Amniotic epithelial cell (primary cell): ENCODE measurements at regions not wholly inside any gene's neighbourhood (a gene's known extent, or its start where the extent isn't known, plus 50 kb on each side); places are given as distances from the start of the nearest gene placed in this dataset.
"Not testable (repeated sequence)": the region's sequence is repeated elsewhere in the genome, so short reads cannot be mapped to it uniquely, and the experiment has no call there.

Experiments used
- DNase-seq: peaks from one replicate; pipeline ENCODE4 v3.0.0-alpha.2; 2010; ENCODE audit warnings: low read depth

GRCh38 chr4:3634281-3634857 lies 102.1 kb upstream of the LRPAP1 start:
- DNase-seq, result no peak

GRCh38 chr4:3633277-3633676 lies 101.1 kb upstream of the LRPAP1 start:
- not testable (repeated sequence) for DNase-seq

- DNase-seq, result not testable (repeated sequence)
These were observed 100.6 kb upstream of the LRPAP1 start for GRCh38 chr4:3632794-3633193.

GRCh38 chr4:3631544-3632266 lies 99.5 kb upstream of the LRPAP1 start:
- not testable (repeated sequence) for DNase-seq

- no peak for DNase-seq
These were observed 98.6 kb upstream of the LRPAP1 start for GRCh38 chr4:3630598-3631543.

- no peak for DNase-seq
These were observed 97.9 kb upstream of the LRPAP1 start for GRCh38 chr4:3630136-3630597.

GRCh38 chr4:3629665-3630064 lies 97.4 kb upstream of the LRPAP1 start:
- DNase-seq, result no peak

GRCh38 chr4:3629176-3629575 lies 97.0 kb upstream of the LRPAP1 start:
- DNase-seq, result not testable (repeated sequence)

GRCh38 chr4:3628868-3629175 lies 96.6 kb upstream of the LRPAP1 start:
- no peak for DNase-seq

- DNase-seq, result not testable (repeated sequence)
These were observed 96.0 kb upstream of the LRPAP1 start for GRCh38 chr4:3627967-3628867.

- DNase-seq, result not testable (repeated sequence)
These were observed 95.2 kb upstream of the LRPAP1 start for GRCh38 chr4:3627456-3627855.

- not testable (repeated sequence) for DNase-seq
These were observed 94.1 kb upstream of the LRPAP1 start for GRCh38 chr4:3626131-3626884.

- not testable (repeated sequence) for DNase-seq
These were observed 93.2 kb upstream of the LRPAP1 start for GRCh38 chr4:3625286-3625875.

GRCh38 chr4:3623809-3624329 lies 91.6 kb upstream of the LRPAP1 start:
- DNase-seq, result not testable (repeated sequence)

GRCh38 chr4:3623106-3623505 lies 90.9 kb upstream of the LRPAP1 start:
- DNase-seq, result no peak

GRCh38 chr4:3620365-3620764 lies 88.1 kb upstream of the LRPAP1 start:
- DNase-seq, result not testable (repeated sequence)

GRCh38 chr4:3619698-3620097 lies 87.5 kb upstream of the LRPAP1 start:
- not testable (repeated sequence) for DNase-seq

GRCh38 chr4:3618341-3618740 lies 86.1 kb upstream of the LRPAP1 start:
- DNase-seq, result not testable (repeated sequence)

- no peak for DNase-seq
These were observed 83.4 kb upstream of the LRPAP1 start for GRCh38 chr4:3615386-3616286.
